Keratinocyte (primary cell): ENCODE measurements at regions not wholly inside any gene's neighbourhood (a gene's known extent, or its start where the extent isn't known, plus 50 kb on each side); places are given as distances from the start of the nearest gene placed in this dataset.

Experiments
- DNase-seq: peaks from one replicate; pipeline ENCODE4 v3.0.0-alpha.2; 2011; ENCODE audit warnings: low read depth, missing footprints, low spot score
- FAIRE-seq: peaks from 2 replicates; lab custom pipeline; 2011; peaks lifted over from hg19 to GRCh38; lab: Jason Lieb, UNC
- H2AFZ ChIP-seq: 2 replicates; pipeline ENCODE4 v1.6.0; 2012; ENCODE audit warnings: low read length, control low read depth, inconsistent platforms; ENCODE audit not compliant: control insufficient read depth
- H3K27ac ChIP-seq: 2 replicates; pipeline ENCODE4 v1.5.1; 2011; ENCODE audit warnings: low read length; ENCODE audit not compliant: control insufficient read depth, insufficient read depth
- H3K27me3 ChIP-seq: 3 replicates; pipeline ENCODE4 v1.6.0; 2011; ENCODE audit warnings: low read length; ENCODE audit not compliant: control insufficient read depth, insufficient read depth; ENCODE audit errors: extremely low read depth
- H3K36me3 ChIP-seq, 2 experiments: 2 replicates in 1 of 2; 3 replicates in 1 of 2; pipeline ENCODE4 v1.5.1; 2011; ENCODE audit warnings: low read length in 2 of 2, mild to moderate bottlenecking in 1 of 2; ENCODE audit not compliant: control insufficient read depth in 2 of 2, insufficient read depth in 2 of 2; ENCODE audit errors: extremely low read depth in 1 of 2
- H3K4me1 ChIP-seq: 3 replicates; pipeline ENCODE4 v1.5.1; 2011; ENCODE audit warnings: low read length; ENCODE audit not compliant: control insufficient read depth, insufficient read depth; ENCODE audit errors: extremely low read depth
- H3K4me2 ChIP-seq: 3 replicates; pipeline ENCODE4 v1.6.0; 2011; ENCODE audit warnings: low read depth, low read length; ENCODE audit not compliant: control insufficient read depth, insufficient read depth; ENCODE audit errors: extremely low read depth
- H3K4me3 ChIP-seq, 3 experiments: fragments of 200-600 bp in 1 of 3; sonication (generic) in 1 of 3; 2 replicates in 2 of 3; 3 replicates in 1 of 3; pipeline ENCODE4 v1.5.1; 2011 to 2016; ENCODE audit warnings: low read length in 3 of 3, mild to moderate bottlenecking in 3 of 3, control low read depth in 2 of 3, inconsistent platforms in 1 of 3, low read depth in 1 of 3, mixed read lengths in 1 of 3, mixed run types in 1 of 3, moderate library complexity in 1 of 3; ENCODE audit not compliant: control insufficient read depth in 2 of 3, insufficient read depth in 2 of 3; ENCODE audit errors: extremely low read depth in 1 of 3
- H3K79me2 ChIP-seq: 2 replicates; pipeline ENCODE4 v1.6.0; 2012; ENCODE audit warnings: low read length; ENCODE audit not compliant: control insufficient read depth, insufficient read depth
- H3K9ac ChIP-seq: 3 replicates; pipeline ENCODE4 v1.6.0; 2011; ENCODE audit warnings: low read length; ENCODE audit not compliant: control insufficient read depth, insufficient read depth; ENCODE audit errors: extremely low read depth
- H3K9me1 ChIP-seq: 3 replicates; pipeline ENCODE4 v1.6.0; 2011; ENCODE audit warnings: low read length; ENCODE audit not compliant: control insufficient read depth, insufficient read depth; ENCODE audit errors: extremely low read depth
- H3K9me3 ChIP-seq: 2 replicates; pipeline ENCODE4 v1.5.1; 2012; ENCODE audit warnings: low read depth, low read length; ENCODE audit not compliant: control insufficient read depth
- H4K20me1 ChIP-seq: 3 replicates; pipeline ENCODE4 v1.6.0; 2011; ENCODE audit warnings: low read length; ENCODE audit not compliant: control insufficient read depth, insufficient read depth; ENCODE audit errors: extremely low read depth
- EZH2 ChIP-seq: IDR thresholded peaks from one replicate; pipeline ENCODE4 v1.6.1; 2012; ENCODE audit warnings: inconsistent platforms, mild to moderate bottlenecking, low read length, moderate library complexity
- dilution Hi-C: fragments of 300-500 bp; cut with MboI; formaldehyde crosslinking; loops from one replicate; pipeline ENCODE4 v1.7.0; 2020; ENCODE audit warnings: low sequenced_read_pairs; ENCODE audit not compliant: extremely low pct_ligation_motif_present
- TF ChIP-seq, protein P1 (sequence below), 3 experiments: IDR thresholded peaks in 1 of 3; conservative IDR thresholded peaks in 1 of 3; optimal IDR thresholded peaks in 1 of 3; 2 replicates in 2 of 3; 3 replicates in 1 of 3; pipeline versions ENCODE3 to v1.5.1; 2011; ENCODE audit warnings: low read length in 3 of 3, mild to moderate bottlenecking in 3 of 3, moderate library complexity in 2 of 3, control low read depth in 1 of 3, inconsistent platforms in 1 of 3; ENCODE audit not compliant: insufficient read depth in 2 of 3; ENCODE audit errors: extremely low read depth in 1 of 3

GRCh38 chr1:98027103-98027705, 106.4 kb upstream of the DPYD start:
- dilution Hi-C loops: no loop called here

DNA sequence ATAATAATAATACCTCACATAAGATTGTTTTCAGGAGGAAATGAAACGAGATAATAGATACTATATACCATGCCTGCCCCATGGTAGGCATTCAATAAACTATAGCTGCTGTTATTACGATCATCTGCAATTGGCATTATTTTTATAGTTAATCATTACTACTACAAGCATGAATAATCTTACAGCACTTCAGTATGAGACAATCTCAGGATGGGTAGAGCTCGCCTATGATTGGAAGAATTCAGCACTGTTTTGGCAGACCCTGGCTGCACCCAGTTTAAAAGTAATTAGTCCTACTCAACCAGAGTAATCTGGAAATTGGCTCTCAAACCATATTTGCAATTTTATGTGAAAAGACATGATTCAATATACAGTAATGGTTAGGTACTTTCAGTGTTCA, 105.0 kb upstream of the DPYD start:
- Histone ChIP-seq H3K4me1 (no peaks in the 10 kb centered on the region), H3K27me3 (no peaks in the 10 kb centered on the region), H4K20me1 (no peaks in the 10 kb centered on the region), H3K27ac (no peak overlapping the region), H3K9me1 (no peaks in the 10 kb centered on the region), H3K4me3 (no peak overlapping the region), H3K9ac (no peak overlapping the region), H3K9me3 (no peaks in the 10 kb centered on the region), H3K79me2 (no peaks in the 10 kb centered on the region), H3K4me2 (no peak overlapping the region), H3K36me3 (no peaks in the 10 kb centered on the region), H2AFZ (no peak overlapping the region)
- FAIRE-seq (no peak), DNase-seq (no peak)
- TF ChIP-seq, protein P1, sequence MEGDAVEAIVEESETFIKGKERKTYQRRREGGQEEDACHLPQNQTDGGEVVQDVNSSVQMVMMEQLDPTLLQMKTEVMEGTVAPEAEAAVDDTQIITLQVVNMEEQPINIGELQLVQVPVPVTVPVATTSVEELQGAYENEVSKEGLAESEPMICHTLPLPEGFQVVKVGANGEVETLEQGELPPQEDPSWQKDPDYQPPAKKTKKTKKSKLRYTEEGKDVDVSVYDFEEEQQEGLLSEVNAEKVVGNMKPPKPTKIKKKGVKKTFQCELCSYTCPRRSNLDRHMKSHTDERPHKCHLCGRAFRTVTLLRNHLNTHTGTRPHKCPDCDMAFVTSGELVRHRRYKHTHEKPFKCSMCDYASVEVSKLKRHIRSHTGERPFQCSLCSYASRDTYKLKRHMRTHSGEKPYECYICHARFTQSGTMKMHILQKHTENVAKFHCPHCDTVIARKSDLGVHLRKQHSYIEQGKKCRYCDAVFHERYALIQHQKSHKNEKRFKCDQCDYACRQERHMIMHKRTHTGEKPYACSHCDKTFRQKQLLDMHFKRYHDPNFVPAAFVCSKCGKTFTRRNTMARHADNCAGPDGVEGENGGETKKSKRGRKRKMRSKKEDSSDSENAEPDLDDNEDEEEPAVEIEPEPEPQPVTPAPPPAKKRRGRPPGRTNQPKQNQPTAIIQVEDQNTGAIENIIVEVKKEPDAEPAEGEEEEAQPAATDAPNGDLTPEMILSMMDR (optimal IDR thresholded peaks at IDR 0.05 in 1 of 3, IDR thresholded peaks at IDR 0.05 in 1 of 3, conservative IDR thresholded peaks at IDR 0.05 in 1 of 3; ENCODE audit: extremely low read depth in 1 of 3, insufficient read depth in 2 of 3, low read length in 3 of 3): no peak
- TF ChIP-seq EZH2: no peak
- dilution Hi-C loops: no loop called here

More at GRCh38 chr1:98027103-98027705, 106.4 kb upstream of the DPYD start:
- no peak for FAIRE-seq
- no peaks in the 10 kb centered on the region for H3K4me1 ChIP-seq
- H3K9me3 ChIP-seq: no peaks in the 10 kb centered on the region
- H3K27ac ChIP-seq: no peak overlapping the region
- H3K79me2 ChIP-seq: no peaks in the 10 kb centered on the region
- H3K9me1 ChIP-seq: no peaks in the 10 kb centered on the region
- H3K27me3 ChIP-seq: no peaks in the 10 kb centered on the region
- H3K4me2 ChIP-seq: no peak overlapping the region
- no peak overlapping the region for H2AFZ ChIP-seq
- DNase-seq: no peak
- no peak overlapping the region for H3K4me3 ChIP-seq
- H3K9ac ChIP-seq: no peak overlapping the region
- TF ChIP-seq EZH2: no peak
- TF ChIP-seq, protein P1 (optimal IDR thresholded peaks at IDR 0.05 in 1 of 3, IDR thresholded peaks at IDR 0.05 in 1 of 3, conservative IDR thresholded peaks at IDR 0.05 in 1 of 3; ENCODE audit: extremely low read depth in 1 of 3, insufficient read depth in 2 of 3, low read length in 3 of 3): no peak
- H4K20me1 ChIP-seq: no peaks in the 10 kb centered on the region
- no peaks in the 10 kb centered on the region for H3K36me3 ChIP-seq
